ENCODE measurements at regions not wholly inside any gene's neighbourhood (a gene's known extent, or its start where the extent isn't known, plus 50 kb on each side); places are given as distances from the start of the nearest gene placed in this dataset.

- TF ChIP-seq, protein P1, sequence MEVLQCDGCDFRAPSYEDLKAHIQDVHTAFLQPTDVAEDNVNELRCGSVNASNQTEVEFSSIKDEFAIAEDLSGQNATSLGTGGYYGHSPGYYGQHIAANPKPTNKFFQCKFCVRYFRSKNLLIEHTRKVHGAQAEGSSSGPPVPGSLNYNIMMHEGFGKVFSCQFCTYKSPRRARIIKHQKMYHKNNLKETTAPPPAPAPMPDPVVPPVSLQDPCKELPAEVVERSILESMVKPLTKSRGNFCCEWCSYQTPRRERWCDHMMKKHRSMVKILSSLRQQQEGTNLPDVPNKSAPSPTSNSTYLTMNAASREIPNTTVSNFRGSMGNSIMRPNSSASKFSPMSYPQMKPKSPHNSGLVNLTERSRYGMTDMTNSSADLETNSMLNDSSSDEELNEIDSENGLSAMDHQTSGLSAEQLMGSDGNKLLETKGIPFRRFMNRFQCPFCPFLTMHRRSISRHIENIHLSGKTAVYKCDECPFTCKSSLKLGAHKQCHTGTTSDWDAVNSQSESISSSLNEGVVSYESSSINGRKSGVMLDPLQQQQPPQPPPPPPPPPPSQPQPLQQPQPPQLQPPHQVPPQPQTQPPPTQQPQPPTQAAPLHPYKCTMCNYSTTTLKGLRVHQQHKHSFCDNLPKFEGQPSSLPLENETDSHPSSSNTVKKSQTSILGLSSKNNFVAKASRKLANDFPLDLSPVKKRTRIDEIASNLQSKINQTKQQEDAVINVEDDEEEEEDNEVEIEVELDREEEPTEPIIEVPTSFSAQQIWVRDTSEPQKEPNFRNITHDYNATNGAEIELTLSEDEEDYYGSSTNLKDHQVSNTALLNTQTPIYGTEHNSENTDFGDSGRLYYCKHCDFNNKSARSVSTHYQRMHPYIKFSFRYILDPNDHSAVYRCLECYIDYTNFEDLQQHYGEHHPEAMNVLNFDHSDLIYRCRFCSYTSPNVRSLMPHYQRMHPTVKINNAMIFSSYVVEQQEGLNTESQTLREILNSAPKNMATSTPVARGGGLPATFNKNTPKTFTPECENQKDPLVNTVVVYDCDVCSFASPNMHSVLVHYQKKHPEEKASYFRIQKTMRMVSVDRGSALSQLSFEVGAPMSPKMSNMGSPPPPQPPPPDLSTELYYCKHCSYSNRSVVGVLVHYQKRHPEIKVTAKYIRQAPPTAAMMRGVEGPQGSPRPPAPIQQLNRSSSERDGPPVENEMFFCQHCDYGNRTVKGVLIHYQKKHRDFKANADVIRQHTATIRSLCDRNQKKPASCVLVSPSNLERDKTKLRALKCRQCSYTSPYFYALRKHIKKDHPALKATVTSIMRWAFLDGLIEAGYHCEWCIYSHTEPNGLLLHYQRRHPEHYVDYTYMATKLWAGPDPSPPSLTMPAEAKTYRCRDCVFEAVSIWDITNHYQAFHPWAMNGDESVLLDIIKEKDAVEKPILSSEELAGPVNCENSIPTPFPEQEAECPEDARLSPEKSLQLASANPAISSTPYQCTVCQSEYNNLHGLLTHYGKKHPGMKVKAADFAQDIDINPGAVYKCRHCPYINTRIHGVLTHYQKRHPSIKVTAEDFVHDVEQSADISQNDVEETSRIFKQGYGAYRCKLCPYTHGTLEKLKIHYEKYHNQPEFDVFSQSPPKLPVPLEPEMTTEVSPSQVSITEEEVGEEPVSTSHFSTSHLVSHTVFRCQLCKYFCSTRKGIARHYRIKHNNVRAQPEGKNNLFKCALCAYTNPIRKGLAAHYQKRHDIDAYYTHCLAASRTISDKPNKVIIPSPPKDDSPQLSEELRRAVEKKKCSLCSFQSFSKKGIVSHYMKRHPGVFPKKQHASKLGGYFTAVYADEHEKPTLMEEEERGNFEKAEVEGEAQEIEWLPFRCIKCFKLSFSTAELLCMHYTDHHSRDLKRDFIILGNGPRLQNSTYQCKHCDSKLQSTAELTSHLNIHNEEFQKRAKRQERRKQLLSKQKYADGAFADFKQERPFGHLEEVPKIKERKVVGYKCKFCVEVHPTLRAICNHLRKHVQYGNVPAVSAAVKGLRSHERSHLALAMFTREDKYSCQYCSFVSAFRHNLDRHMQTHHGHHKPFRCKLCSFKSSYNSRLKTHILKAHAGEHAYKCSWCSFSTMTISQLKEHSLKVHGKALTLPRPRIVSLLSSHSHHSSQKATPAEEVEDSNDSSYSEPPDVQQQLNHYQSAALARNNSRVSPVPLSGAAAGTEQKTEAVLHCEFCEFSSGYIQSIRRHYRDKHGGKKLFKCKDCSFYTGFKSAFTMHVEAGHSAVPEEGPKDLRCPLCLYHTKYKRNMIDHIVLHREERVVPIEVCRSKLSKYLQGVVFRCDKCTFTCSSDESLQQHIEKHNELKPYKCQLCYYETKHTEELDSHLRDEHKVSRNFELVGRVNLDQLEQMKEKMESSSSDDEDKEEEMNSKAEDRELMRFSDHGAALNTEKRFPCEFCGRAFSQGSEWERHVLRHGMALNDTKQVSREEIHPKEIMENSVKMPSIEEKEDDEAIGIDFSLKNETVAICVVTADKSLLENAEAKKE (CRISPR knock-in tag; IDR thresholded peaks at IDR 0.05), result no peak
Observed at GRCh38 chr4:162981823-162982222, 184.9 kb downstream of the NAF1 start (continued).

GRCh38 chr4:162978398-162978797 is 188.3 kb downstream of the NAF1 start:
- Histone ChIP-seq H2AFZ (0 out of 2 replicates have a peak overlapping the region, but pooled peaks have one; percentile 39), H3K79me2 (replicated peaks; ENCODE audit: insufficient read depth) (no peaks in the 10 kb centered on the region), H3K27ac (ENCODE audit: low read depth) (no peak overlapping the region), H3K36me3 (ENCODE audit: insufficient read depth) (no peaks in the 10 kb centered on the region), H3K27me3 (ENCODE audit: insufficient read depth) (no peaks in the 10 kb centered on the region), H3F3A (replicated peaks; ENCODE audit: low read depth) (no peaks in the 10 kb centered on the region), H4K20me1 (replicated peaks; ENCODE audit: insufficient read depth) (no peaks in the 10 kb centered on the region), H3K4me1 (ENCODE audit: insufficient read depth) (no peaks in the 10 kb centered on the region), H3K9me2 (ENCODE audit: insufficient read depth) (peaks cover 8% of the 10 kb centered on the region; the same call in 1 of the 2 replicates), H3K4me3 (no peak overlapping the region), H3K4me2 (no peak overlapping the region)
- ATAC-seq (no peak), DNase-seq (ENCODE audit: low spot score) (no peak)
- no peak overlapping the region for H3K4me3 Mint-ChIP-seq
- H3K4me1 Mint-ChIP-seq, result no peaks in the 10 kb centered on the region
- no peak overlapping the region for H3K27ac Mint-ChIP-seq
- H3K36me3 Mint-ChIP-seq (ENCODE audit: low read depth), result no peaks in the 10 kb centered on the region
- H3K9me3 Mint-ChIP-seq, result no peaks in the 10 kb centered on the region
- H3K27me3 Mint-ChIP-seq (ENCODE audit: insufficient read depth, low read depth, poor library complexity), result peaks cover 2% of the 10 kb centered on the region
- TF ChIP-seq, protein P2, sequence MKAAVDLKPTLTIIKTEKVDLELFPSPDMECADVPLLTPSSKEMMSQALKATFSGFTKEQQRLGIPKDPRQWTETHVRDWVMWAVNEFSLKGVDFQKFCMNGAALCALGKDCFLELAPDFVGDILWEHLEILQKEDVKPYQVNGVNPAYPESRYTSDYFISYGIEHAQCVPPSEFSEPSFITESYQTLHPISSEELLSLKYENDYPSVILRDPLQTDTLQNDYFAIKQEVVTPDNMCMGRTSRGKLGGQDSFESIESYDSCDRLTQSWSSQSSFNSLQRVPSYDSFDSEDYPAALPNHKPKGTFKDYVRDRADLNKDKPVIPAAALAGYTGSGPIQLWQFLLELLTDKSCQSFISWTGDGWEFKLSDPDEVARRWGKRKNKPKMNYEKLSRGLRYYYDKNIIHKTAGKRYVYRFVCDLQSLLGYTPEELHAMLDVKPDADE (IDR thresholded peaks at IDR 0.05), result no peak
- TF ChIP-seq ZNF114 (CRISPR knock-in tag; IDR thresholded peaks at IDR 0.05) (no peak), POLR2AphosphoS5 (IDR thresholded peaks at IDR 0.05; ENCODE audit: low read depth) (no peak), CTCF (conservative IDR thresholded peaks at IDR 0.05; ENCODE audit: low read depth in 2 of 2) (no peak), NANOG (IDR thresholded peaks at IDR 0.05; ENCODE audit: borderline replicate concordance) (no peak), EZH2phosphoT487 (IDR thresholded peaks at IDR 0.05; ENCODE audit: unreplicated experiment) (no peak)
- TF ChIP-seq, protein P1 (CRISPR knock-in tag; IDR thresholded peaks at IDR 0.05), result no peak
